Gastrocnemius medialis (tissue), 4 donors: ENCODE measurements at regions not wholly inside any gene's neighbourhood (a gene's known extent, or its start where the extent isn't known, plus 50 kb on each side); places are given as distances from the start of the nearest gene placed in this dataset.

Experiments used
- ATAC-seq, 2 donors: fragments of 150-250 bp; one replicate each; pipeline ENCODE4 v1.9.1; 2016
- DNase-seq, 2 donors: peaks; one replicate each; pipeline ENCODE4 v3.0.0-alpha.2; 2019
- H3K27ac ChIP-seq, 4 donors: fragments of 200-600 bp; sonication (generic); 1 replicate in 1 of 4; 2 replicates in 3 of 4; pipeline ENCODE4 v1.5.1; 2016 to 2018; ENCODE audit warnings: mild to moderate bottlenecking in 2 of 4, moderate library complexity in 1 of 4
- H3K27me3 ChIP-seq, 3 donors: fragments of 200-600 bp; sonication (generic) in 2 of 3; 1 replicate in 1 of 3; 2 replicates in 2 of 3; pipeline versions ENCODE4 v1.5.1 to v1.6.0; 2016 to 2019; ENCODE audit warnings: mild to moderate bottlenecking in 1 of 3, moderate library complexity in 1 of 3
- H3K36me3 ChIP-seq, 2 donors: fragments of 200-600 bp; sonication (generic) in 1 of 2; one replicate each; pipeline ENCODE4 v1.5.1; 2017 to 2018
- H3K4me1 ChIP-seq, 2 donors: fragments of 200-600 bp; sonication (generic) in 1 of 2; one replicate each; pipeline ENCODE4 v1.5.1; 2016 to 2017; ENCODE audit warnings: mild to moderate bottlenecking in 2 of 2
- H3K4me3 ChIP-seq, 4 donors: fragments of 200-600 bp; sonication (generic) in 3 of 4; 1 replicate in 1 of 4; 2 replicates in 3 of 4; pipeline ENCODE4 v1.5.1; 2016 to 2019; ENCODE audit warnings: mild to moderate bottlenecking in 2 of 4
- H3K9me3 ChIP-seq, 3 donors: fragments of 200-600 bp; sonication (generic) in 2 of 3; 1 replicate in 1 of 3; 2 replicates in 2 of 3; pipeline ENCODE4 v1.5.1; 2016 to 2019
- CTCF ChIP-seq, 5 experiments: fragments of 450-650 bp in 3 of 5; fragments of 200-600 bp in 2 of 5; sonication (generic) in 2 of 5; IDR thresholded peaks in 4 of 5; conservative IDR thresholded peaks in 1 of 5; 1 replicate in 4 of 5; 2 replicates in 1 of 5; pipeline ENCODE4 v1.5.1; 2016 to 2019; ENCODE audit warnings: antibody characterized with exemption in 5 of 5, mild to moderate bottlenecking in 3 of 5, moderate library complexity in 3 of 5
- POLR2A ChIP-seq, 2 donors: fragments of 450-650 bp; IDR thresholded peaks; one replicate each; pipeline ENCODE4 v1.6.1; 2017; ENCODE audit warnings: antibody characterized with exemption in 2 of 2, mild to moderate bottlenecking in 2 of 2, moderate library complexity in 2 of 2
- in situ Hi-C, 4 donors: fragments of 200-750 bp; cut with MboI; loops; one replicate each; pipeline versions ENCODE4 v1.15.0 to v1.8.0; 2017; ENCODE audit warnings: low sequenced_read_pairs in 4 of 4
- intact Hi-C: fragments of 100-400 bp; cut with DNase I; formaldehyde crosslinking; loops from one replicate; pipeline ENCODE4 v1.15.1; 2023; ENCODE audit warnings: low total_unique reads

DNA sequence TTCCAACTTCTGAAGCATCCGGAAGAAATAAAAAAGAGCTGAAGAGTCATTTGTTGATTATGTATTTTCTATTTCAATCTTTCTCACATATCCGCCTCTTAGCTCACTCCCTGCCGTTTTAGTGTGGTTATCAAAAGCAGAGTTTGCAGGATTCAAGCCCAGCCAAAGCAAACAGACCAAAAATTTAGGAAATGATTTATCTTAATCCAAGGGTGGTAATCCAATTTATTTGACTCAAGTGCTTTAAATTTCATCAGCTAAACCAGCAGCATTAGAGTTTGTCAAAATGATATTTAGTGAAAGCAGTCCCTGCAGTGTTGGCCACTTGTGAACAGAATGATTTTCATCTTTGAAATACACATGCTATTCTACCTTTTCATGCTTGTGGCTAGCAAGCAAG, 129.3 kb upstream of the CCDC68 start:
- Histone ChIP-seq H3K9me3 (no peaks in the 10 kb centered on the region), H3K36me3 (no peaks in the 10 kb centered on the region), H3K27ac (no peak overlapping the region), H3K4me1 (no peaks in the 10 kb centered on the region), H3K27me3 (no peaks in the 10 kb centered on the region), H3K4me3 (no peak overlapping the region)
- ATAC-seq (no peak), DNase-seq (no peak)
- no peak for TF ChIP-seq POLR2A (IDR thresholded peaks at IDR 0.05)
- TF ChIP-seq CTCF (IDR thresholded peaks at IDR 0.05 in 4 of 5, conservative IDR thresholded peaks at IDR 0.05 in 1 of 5) = no peak
- in situ Hi-C loops = no loop called here
- intact Hi-C loops = no loop called here

- TF ChIP-seq POLR2A (IDR thresholded peaks at IDR 0.05) = no peak
- TF ChIP-seq CTCF (IDR thresholded peaks at IDR 0.05 in 4 of 5, conservative IDR thresholded peaks at IDR 0.05 in 1 of 5) = no peak
- ATAC-seq = no peak
Measured at GRCh38 chr18:55088000-55088401, 128.7 kb upstream of the CCDC68 start.

DNA sequence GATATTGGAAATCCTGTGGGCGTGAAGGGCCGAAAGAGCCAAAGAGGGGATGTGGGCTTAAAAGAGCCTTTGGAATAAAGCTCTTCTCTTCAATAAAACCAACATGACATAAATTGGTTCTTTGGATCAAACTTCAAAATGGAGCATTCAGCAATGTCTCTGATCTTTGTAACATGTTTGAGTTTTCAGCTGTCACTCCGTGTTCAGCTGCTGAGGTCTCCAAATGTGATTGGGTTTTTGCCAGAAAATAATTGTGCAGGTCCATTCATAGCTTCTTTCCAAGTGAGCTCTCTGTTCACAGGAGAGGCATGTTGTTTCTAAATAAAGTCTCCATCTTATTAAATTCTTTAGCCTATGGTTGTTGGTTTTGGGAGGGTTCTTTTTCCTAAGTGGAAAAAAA, 127.6 kb upstream of the CCDC68 start:
- no peaks in the 10 kb centered on the region for H3K27me3 ChIP-seq
- no peak overlapping the region for H3K4me3 ChIP-seq
- intact Hi-C loops (no loop called here), in situ Hi-C loops (no loop called here)
- no peaks in the 10 kb centered on the region for H3K4me1 ChIP-seq
- DNase-seq (no peak), ATAC-seq (no peak)
- TF ChIP-seq CTCF (IDR thresholded peaks at IDR 0.05 in 4 of 5, conservative IDR thresholded peaks at IDR 0.05 in 1 of 5) = no peak
- TF ChIP-seq POLR2A (IDR thresholded peaks at IDR 0.05) = no peak
- no peaks in the 10 kb centered on the region for H3K9me3 ChIP-seq
- no peaks in the 10 kb centered on the region for H3K36me3 ChIP-seq
- no peak overlapping the region for H3K27ac ChIP-seq

More at GRCh38 chr18:55088000-55088401, 128.7 kb upstream of the CCDC68 start:
- Histone ChIP-seq H3K9me3 (no peaks in the 10 kb centered on the region), H3K4me1 (no peaks in the 10 kb centered on the region), H3K27ac (no peak overlapping the region), H3K36me3 (no peaks in the 10 kb centered on the region), H3K4me3 (no peak overlapping the region), H3K27me3 (no peaks in the 10 kb centered on the region)
- no peak for DNase-seq
- in situ Hi-C loops (no loop called here), intact Hi-C loops (no loop called here)

GRCh38 chr18:55085557-55086285, 126.5 kb upstream of the CCDC68 start:
- no peaks in the 10 kb centered on the region for H3K36me3 ChIP-seq
- no peaks in the 10 kb centered on the region for H3K27me3 ChIP-seq
- in situ Hi-C loops (no loop called here), intact Hi-C loops (no loop called here)
- no peak overlapping the region for H3K27ac ChIP-seq
- TF ChIP-seq POLR2A (IDR thresholded peaks at IDR 0.05) = no peak
- no peak for TF ChIP-seq CTCF (IDR thresholded peaks at IDR 0.05 in 4 of 5, conservative IDR thresholded peaks at IDR 0.05 in 1 of 5)
- DNase-seq (no peak), ATAC-seq (no peak)
- H3K9me3 ChIP-seq = no peaks in the 10 kb centered on the region
- no peaks in the 10 kb centered on the region for H3K4me1 ChIP-seq
- no peak overlapping the region for H3K4me3 ChIP-seq

GRCh38 chr18:55084550-55084949, 125.3 kb upstream of the CCDC68 start:
- ATAC-seq (no peak), DNase-seq (no peak)
- no peak overlapping the region for H3K27ac ChIP-seq
- H3K36me3 ChIP-seq = no peaks in the 10 kb centered on the region
- TF ChIP-seq POLR2A (IDR thresholded peaks at IDR 0.05) = no peak
- TF ChIP-seq CTCF (IDR thresholded peaks at IDR 0.05 in 4 of 5, conservative IDR thresholded peaks at IDR 0.05 in 1 of 5) = no peak
- in situ Hi-C loops (no loop called here), intact Hi-C loops (no loop called here)
- H3K27me3 ChIP-seq = no peaks in the 10 kb centered on the region
- no peaks in the 10 kb centered on the region for H3K4me1 ChIP-seq
- no peaks in the 10 kb centered on the region for H3K9me3 ChIP-seq
- H3K4me3 ChIP-seq = no peak overlapping the region
